AG09309 (cell line): ENCODE measurements at regions not wholly inside any gene's neighbourhood (a gene's known extent, or its start where the extent isn't known, plus 50 kb on each side); places are given as distances from the start of the nearest gene placed in this dataset.

Source experiments
- DNase-seq: peaks from one replicate; pipeline ENCODE4 v3.0.0-alpha.2; 2010; ENCODE audit warnings: low read depth
- H3K4me3 ChIP-seq: 2 replicates; pipeline ENCODE4 v1.5.1; 2011; ENCODE audit warnings: mild to moderate bottlenecking, low read depth, low read length, moderate library complexity; ENCODE audit not compliant: control insufficient read depth
- CTCF ChIP-seq: IDR thresholded peaks from 2 replicates; pipeline ENCODE4 v1.5.1; 2011; ENCODE audit warnings: mild to moderate bottlenecking, low read depth, low read length, inconsistent platforms; ENCODE audit not compliant: insufficient read depth, control insufficient read depth; ENCODE audit errors: missing control alignments

GRCh38 chr3:182248349-182248880, 536.7 kb downstream of the SOX2 start:
- no peak overlapping the region for H3K4me3 ChIP-seq
- DNase-seq: no peak
- TF ChIP-seq CTCF: no peak

GRCh38 chr3:182252802-182253201, 540.5 kb upstream of the ATP11B start:
- H3K4me3 ChIP-seq: no peak overlapping the region
- no peak for TF ChIP-seq CTCF
- DNase-seq: no peak

GRCh38 chr3:182255158-182255557, 538.1 kb upstream of the ATP11B start:
- TF ChIP-seq CTCF: no peak

GRCh38 chr3:182257361-182257760, 535.9 kb upstream of the ATP11B start:
- TF ChIP-seq CTCF: no peak
- H3K4me3 ChIP-seq: no peak overlapping the region
- no peak for DNase-seq

More at GRCh38 chr3:182255158-182255557, 538.1 kb upstream of the ATP11B start:
- no peak overlapping the region for H3K4me3 ChIP-seq
- DNase-seq: no peak

- H3K4me3 ChIP-seq: no peak overlapping the region
- DNase-seq: no peak
- TF ChIP-seq CTCF: no peak
Measured at GRCh38 chr3:182258538-182259177, 534.6 kb upstream of the ATP11B start.

GRCh38 chr3:182259579-182259978, 533.7 kb upstream of the ATP11B start:
- H3K4me3 ChIP-seq: no peak overlapping the region
- no peak for DNase-seq
- TF ChIP-seq CTCF: no peak
